OCI-LY1 (cell line): ENCODE measurements at regions not wholly inside any gene's neighbourhood (a gene's known extent, or its start where the extent isn't known, plus 50 kb on each side); places are given as distances from the start of the nearest gene placed in this dataset.

ENCODE experiments used
- H2AFZ ChIP-seq: fragments of 200-600 bp; sonication (generic), shearing (Covaris generic); 2 replicates; pipeline ENCODE4 v1.6.0; 2014; ENCODE audit warnings: antibody characterized with exemption, mild to moderate bottlenecking, low read length
- H3F3A ChIP-seq: fragments of 200-600 bp; sonication (generic), shearing (Covaris generic); 2 replicates; pipeline ENCODE4 v1.6.0; 2014; ENCODE audit warnings: mild to moderate bottlenecking, antibody characterized with exemption, low read length, moderate library complexity; ENCODE audit not compliant: insufficient read depth
- H3K27ac ChIP-seq: fragments of 200-600 bp; sonication (generic); 2 replicates; pipeline ENCODE4 v1.5.1; 2014; ENCODE audit warnings: low read length, mixed run types, mild to moderate bottlenecking, low read depth; ENCODE audit not compliant: poor library complexity, severe bottlenecking
- H3K27me3 ChIP-seq: fragments of 200-600 bp; sonication (generic); 2 replicates; pipeline ENCODE4 v1.6.0; 2014; ENCODE audit warnings: antibody characterized with exemption, mild to moderate bottlenecking, low read length, moderate library complexity; ENCODE audit not compliant: insufficient read depth
- H3K36me3 ChIP-seq: fragments of 200-600 bp; sonication (generic); 2 replicates; pipeline ENCODE4 v1.6.1; 2014; ENCODE audit warnings: mild to moderate bottlenecking, antibody characterized with exemption, low read length, moderate library complexity, mixed read lengths; ENCODE audit not compliant: insufficient read depth
- H3K4me1 ChIP-seq: fragments of 200-600 bp; sonication (generic); 2 replicates; pipeline ENCODE4 v1.5.1; 2014; ENCODE audit warnings: mild to moderate bottlenecking, low read length, moderate library complexity; ENCODE audit not compliant: insufficient read depth, severe bottlenecking
- H3K4me2 ChIP-seq: fragments of 200-600 bp; sonication (generic), shearing (Covaris generic); 2 replicates; pipeline ENCODE4 v1.6.1; 2014; ENCODE audit warnings: low read length
- H3K4me3 ChIP-seq: fragments of 200-600 bp; sonication (generic); 2 replicates; pipeline ENCODE4 v1.5.1; 2014; ENCODE audit warnings: low read length, low read depth, mild to moderate bottlenecking, mixed read lengths; ENCODE audit not compliant: poor library complexity, severe bottlenecking
- H3K79me2 ChIP-seq: fragments of 200-600 bp; shearing (Covaris generic); 2 replicates; pipeline ENCODE4 v1.6.1; 2016; ENCODE audit warnings: mixed run types, low read length, mixed read lengths; ENCODE audit not compliant: insufficient read depth
- H3K9ac ChIP-seq: fragments of 200-600 bp; sonication (generic), shearing (Covaris generic); 2 replicates; pipeline ENCODE4 v1.6.1; 2014; ENCODE audit warnings: mild to moderate bottlenecking, low read length, mixed read lengths
- H3K9me2 ChIP-seq: fragments of 200-600 bp; sonication (generic), shearing (Covaris generic); 2 replicates; pipeline ENCODE4 v1.6.1; 2014; ENCODE audit warnings: low read depth, mild to moderate bottlenecking, low read length, mixed read lengths
- H3K9me3 ChIP-seq: fragments of 200-600 bp; shearing (Covaris generic); 2 replicates; pipeline ENCODE4 v1.6.1; 2014; ENCODE audit warnings: low read length, mixed read lengths
- H4K20me1 ChIP-seq: fragments of 200-600 bp; sonication (generic), shearing (Covaris generic); 2 replicates; pipeline ENCODE4 v1.6.0; 2016; ENCODE audit warnings: mild to moderate bottlenecking, low read length; ENCODE audit not compliant: insufficient read depth
- CTCF ChIP-seq: fragments of 200-600 bp; sonication (generic), shearing (Covaris generic); IDR thresholded peaks from 2 replicates; pipeline ENCODE4 v1.5.1; 2017; ENCODE audit warnings: mild to moderate bottlenecking, antibody characterized with exemption, low read length, moderate library complexity, mixed read lengths
- EZH2 ChIP-seq: fragments of 200-600 bp; sonication (generic), shearing (Covaris generic); IDR thresholded peaks from 2 replicates; pipeline ENCODE4 v1.8.0; 2017; ENCODE audit warnings: borderline replicate concordance, mixed run types, mild to moderate bottlenecking, antibody characterized with exemption, low read length, moderate library complexity, mixed read lengths

GRCh38 chr4:19298998-19299397, 952.7 kb upstream of the SLIT2 start:
- Histone ChIP-seq H3F3A (no peaks in the 10 kb centered on the region), H3K79me2 (no peaks in the 10 kb centered on the region), H3K27me3 (no peaks in the 10 kb centered on the region), H3K4me3 (no peak overlapping the region), H3K4me1 (no peaks in the 10 kb centered on the region), H2AFZ (no peak overlapping the region), H3K9me3 (no peaks in the 10 kb centered on the region), H3K9me2 (no peaks in the 10 kb centered on the region), H4K20me1 (no peaks in the 10 kb centered on the region), H3K9ac (no peak overlapping the region), H3K4me2 (no peak overlapping the region), H3K27ac (no peak overlapping the region), H3K36me3 (no peaks in the 10 kb centered on the region)
- no peak for TF ChIP-seq EZH2
- no peak for TF ChIP-seq CTCF

GRCh38 chr4:19293781-19294180, 957.9 kb upstream of the SLIT2 start:
- Histone ChIP-seq H3K9me3 (no peaks in the 10 kb centered on the region), H3K4me3 (no peak overlapping the region), H3K27ac (no peak overlapping the region), H3K27me3 (no peaks in the 10 kb centered on the region), H3K4me1 (no peaks in the 10 kb centered on the region), H4K20me1 (no peaks in the 10 kb centered on the region), H3K4me2 (no peak overlapping the region), H3F3A (no peaks in the 10 kb centered on the region), H3K9ac (no peak overlapping the region), H3K9me2 (no peaks in the 10 kb centered on the region), H3K36me3 (no peaks in the 10 kb centered on the region), H3K79me2 (no peaks in the 10 kb centered on the region), H2AFZ (no peak overlapping the region)
- no peak for TF ChIP-seq EZH2
- no peak for TF ChIP-seq CTCF

DNA sequence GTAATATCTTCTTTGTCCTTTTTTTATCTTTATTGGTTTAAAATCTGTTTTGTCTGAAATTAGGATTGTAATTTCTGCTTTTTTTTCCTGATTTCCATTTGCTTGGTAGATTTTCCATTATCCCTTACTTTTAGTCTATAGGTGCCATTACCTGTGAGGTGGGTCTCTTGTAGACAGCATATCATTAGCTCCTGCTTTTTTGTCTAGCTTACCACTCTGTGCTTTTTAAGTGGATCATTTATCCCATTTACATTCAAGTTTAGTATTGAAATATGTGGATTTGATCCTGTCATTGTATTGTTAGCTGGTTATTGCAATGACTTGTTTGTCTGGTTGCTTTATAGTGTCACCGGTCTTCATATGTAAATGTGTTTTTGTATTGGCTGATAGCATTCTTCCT, 958.6 kb upstream of the SLIT2 start:
- Histone ChIP-seq H3K9me2 (no peaks in the 10 kb centered on the region), H3K27me3 (no peaks in the 10 kb centered on the region), H2AFZ (no peak overlapping the region), H3K9me3 (no peaks in the 10 kb centered on the region), H4K20me1 (no peaks in the 10 kb centered on the region), H3K79me2 (no peaks in the 10 kb centered on the region), H3K4me3 (no peak overlapping the region), H3K4me1 (no peaks in the 10 kb centered on the region), H3K36me3 (no peaks in the 10 kb centered on the region), H3K27ac (no peak overlapping the region), H3K9ac (no peak overlapping the region), H3K4me2 (no peak overlapping the region), H3F3A (no peaks in the 10 kb centered on the region)
- TF ChIP-seq EZH2, result no peak
- no peak for TF ChIP-seq CTCF
